ENCODE measurements at regions not wholly inside any gene's neighbourhood (a gene's known extent, or its start where the extent isn't known, plus 50 kb on each side); places are given as distances from the start of the nearest gene placed in this dataset.

- TF ChIP-seq CTCF (IDR thresholded peaks at IDR 0.05; ENCODE audit: low read depth, low read length, missing input control) = no peak
- no peak for TF ChIP-seq GABPA (IDR thresholded peaks at IDR 0.05 in 1 of 2, conservative IDR thresholded peaks at IDR 0.05 in 1 of 2)
- TF ChIP-seq, protein P1, sequence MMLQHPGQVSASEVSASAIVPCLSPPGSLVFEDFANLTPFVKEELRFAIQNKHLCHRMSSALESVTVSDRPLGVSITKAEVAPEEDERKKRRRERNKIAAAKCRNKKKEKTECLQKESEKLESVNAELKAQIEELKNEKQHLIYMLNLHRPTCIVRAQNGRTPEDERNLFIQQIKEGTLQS (IDR thresholded peaks at IDR 0.05) = no peak
- no peak for TF ChIP-seq TAF1 (conservative IDR thresholded peaks at IDR 0.05)
- no peak for TF ChIP-seq RAD21 (IDR thresholded peaks at IDR 0.05)
- TF ChIP-seq JUND (IDR thresholded peaks at IDR 0.05) = no peak
These were observed 111.6 kb upstream of the SHB start for GRCh38 chr9:38180656-38181055.

Measured in liver (tissue), 3 donors.